GM21786 (cell line): ENCODE measurements at regions not wholly inside any gene's neighbourhood (a gene's known extent, or its start where the extent isn't known, plus 50 kb on each side); places are given as distances from the start of the nearest gene placed in this dataset.
"Not testable (repeated sequence)": the region's sequence is repeated elsewhere in the genome, so short reads cannot be mapped to it uniquely, and the experiment has no call there.

ENCODE experiments used
- ATAC-seq: cut with Tn5 transposase; IDR thresholded peaks from one replicate; pipeline ENCODE4 v1.9.1; 2021; ENCODE audit not compliant: unreplicated experiment

DNA sequence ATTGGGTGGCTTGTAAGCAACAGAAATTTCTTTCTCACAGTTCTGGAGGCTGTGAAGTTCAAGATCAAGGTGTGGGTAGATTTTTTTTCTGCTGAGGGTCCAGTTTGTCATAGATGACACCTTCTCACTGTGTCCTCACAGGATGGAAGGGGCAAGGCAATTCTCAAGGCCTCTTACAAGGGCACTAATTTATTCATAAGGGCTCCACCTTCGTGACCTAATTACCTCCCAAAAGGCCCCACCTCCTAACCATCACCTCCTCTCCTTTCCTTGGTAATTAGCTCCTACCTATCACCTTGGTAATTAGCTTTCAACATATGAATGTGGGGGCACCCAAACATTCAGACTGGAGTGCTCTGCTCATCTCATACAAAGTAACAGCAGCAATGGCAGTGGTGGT lies 92.3 kb upstream of the CD44 start:
- ATAC-seq = no peak

DNA sequence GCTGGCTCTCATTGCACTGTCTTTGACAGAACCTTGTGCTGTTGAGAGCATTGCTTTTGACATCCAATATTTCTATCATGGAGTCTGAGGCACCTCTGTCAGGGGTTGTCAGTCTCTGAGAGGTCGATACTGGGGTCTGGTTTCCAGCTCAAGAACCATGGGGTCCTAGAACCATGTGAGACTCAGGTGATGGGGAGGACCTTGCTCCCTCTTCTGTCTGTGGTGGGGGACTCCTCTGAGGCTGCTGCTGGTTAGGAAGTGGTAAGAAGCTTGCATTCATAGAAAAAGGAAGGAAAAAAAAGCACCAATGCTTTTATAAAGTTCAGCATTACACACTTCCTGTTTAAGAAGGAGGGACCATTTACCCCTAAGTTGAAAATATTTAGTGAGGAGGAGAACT lies 91.8 kb upstream of the CD44 start:
- ATAC-seq = no peak

DNA sequence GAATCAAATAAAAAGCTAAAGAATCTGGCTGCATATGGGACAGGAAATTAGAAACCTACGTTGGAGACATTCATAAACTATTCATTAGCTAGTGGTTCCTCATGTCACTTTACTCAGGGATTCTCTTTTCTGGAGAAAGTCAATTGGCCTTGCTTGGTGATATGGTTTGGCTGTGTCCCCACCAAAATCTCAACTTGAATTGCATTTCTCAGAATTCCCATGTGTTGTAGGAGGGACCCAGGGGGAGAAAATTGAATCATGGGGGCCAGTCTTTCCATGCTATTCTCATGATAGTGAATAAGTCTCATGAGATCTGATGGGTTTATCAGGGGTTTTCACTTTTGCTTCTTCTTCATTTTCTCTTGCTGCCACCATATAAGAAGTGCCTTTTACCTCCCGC lies 91.2 kb upstream of the CD44 start:
- no peak for ATAC-seq

DNA sequence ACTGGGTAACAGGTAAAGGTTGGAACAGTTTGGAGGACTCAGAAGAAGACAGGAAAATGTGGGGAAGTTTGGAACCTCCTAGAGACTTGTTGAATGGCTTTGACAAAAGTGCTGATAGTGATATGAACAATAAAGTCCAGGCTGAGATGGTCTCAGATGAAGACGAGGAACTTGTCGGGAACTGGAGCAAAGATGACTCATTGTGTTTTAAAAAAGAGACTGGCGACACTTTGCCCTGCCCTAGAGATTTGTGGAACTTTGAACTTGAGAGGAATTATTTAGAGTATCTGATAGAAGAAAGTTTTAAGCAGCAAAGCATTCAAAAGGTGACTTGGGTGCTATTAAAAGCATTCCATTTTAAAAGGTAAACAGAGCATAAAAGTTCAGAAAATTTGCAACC lies 90.6 kb upstream of the CD44 start:
- ATAC-seq = not testable (repeated sequence)

DNA sequence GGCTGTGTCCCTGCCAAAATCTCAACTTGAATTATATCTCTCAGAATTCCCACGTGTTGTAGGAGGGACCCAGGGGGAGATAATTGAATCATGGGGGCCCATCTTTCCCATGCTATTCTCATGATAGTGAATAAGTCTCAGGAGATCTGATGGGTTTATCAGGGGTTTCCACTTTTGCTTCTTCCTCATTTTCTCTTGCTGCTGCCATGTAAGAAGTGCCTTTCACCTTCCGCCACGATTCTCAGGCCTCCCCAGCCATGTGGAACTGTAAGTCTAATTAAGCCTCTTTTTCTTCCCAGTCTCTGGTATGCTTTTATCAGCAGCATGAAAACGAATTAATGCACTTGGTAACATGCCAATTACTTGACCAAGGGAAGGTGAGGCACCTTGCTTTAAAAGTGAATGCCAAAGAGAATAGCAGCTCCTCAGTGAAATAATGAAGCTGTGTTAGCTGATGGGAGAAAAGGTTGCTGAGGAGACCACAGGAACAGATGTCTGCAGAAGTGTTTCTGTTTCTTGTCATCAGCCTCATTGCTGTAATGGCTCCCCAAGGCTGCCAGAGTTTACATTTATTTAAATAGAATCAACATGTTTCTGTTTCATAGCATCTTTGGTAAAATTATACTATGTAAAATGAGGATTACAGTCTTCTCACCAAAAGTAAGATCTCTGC lies 89.0 kb upstream of the CD44 start:
- peak; percentile 52 for ATAC-seq

DNA sequence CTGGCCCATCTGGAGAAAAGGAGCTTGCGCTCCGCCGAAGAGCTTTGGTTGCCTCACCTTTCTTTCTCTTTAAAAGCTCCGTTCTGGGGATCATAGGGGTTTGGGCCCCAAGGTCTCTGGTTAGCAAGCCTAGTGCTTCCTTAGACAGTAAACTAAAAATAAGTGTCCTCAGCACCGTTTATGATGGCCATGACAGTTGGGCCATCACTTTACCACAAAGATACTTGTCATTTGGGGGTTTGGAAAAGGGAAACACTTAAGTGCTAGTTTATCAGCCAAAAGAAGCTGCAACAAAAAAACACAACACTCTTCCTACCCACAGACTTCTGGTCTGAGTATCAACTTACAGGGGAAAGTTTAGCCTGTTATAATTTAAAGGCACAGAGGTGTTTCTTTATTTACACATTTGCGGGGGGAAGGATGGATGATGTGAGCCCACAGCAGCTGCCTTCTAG lies 88.4 kb upstream of the CD44 start:
- ATAC-seq = peak; percentile 26

DNA sequence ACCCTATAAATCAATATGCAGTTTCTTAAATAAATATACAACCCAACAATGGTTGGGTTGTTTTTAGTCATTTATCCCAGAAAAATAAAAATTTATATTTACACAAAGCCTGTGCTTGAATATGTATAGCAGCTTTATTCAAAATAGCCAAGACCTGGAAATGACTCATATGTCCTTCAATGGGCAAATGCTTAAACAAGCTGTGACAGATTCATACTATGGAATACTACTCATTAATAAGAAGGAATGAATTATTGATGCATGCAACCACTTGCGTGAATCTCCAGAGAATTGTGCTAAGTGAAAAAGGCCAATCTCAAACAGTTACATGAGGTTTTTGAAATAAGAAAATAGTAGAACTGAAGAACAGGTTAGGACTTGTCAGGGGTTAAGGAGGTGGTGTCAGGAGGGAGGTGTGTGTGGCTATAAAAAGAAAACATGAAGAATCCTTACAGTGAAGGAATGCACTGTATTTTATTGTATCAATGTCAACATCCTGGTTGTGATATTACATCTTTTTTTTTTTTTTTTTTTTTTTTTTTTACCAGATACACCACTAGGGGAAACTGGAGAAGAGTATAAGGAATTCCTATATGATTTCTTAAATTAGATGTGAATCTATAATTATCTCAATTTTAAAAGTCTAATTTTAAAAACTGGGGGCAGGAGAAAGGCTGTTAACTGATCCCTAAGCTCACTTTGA lies 82.4 kb upstream of the CD44 start:
- no peak for ATAC-seq

DNA sequence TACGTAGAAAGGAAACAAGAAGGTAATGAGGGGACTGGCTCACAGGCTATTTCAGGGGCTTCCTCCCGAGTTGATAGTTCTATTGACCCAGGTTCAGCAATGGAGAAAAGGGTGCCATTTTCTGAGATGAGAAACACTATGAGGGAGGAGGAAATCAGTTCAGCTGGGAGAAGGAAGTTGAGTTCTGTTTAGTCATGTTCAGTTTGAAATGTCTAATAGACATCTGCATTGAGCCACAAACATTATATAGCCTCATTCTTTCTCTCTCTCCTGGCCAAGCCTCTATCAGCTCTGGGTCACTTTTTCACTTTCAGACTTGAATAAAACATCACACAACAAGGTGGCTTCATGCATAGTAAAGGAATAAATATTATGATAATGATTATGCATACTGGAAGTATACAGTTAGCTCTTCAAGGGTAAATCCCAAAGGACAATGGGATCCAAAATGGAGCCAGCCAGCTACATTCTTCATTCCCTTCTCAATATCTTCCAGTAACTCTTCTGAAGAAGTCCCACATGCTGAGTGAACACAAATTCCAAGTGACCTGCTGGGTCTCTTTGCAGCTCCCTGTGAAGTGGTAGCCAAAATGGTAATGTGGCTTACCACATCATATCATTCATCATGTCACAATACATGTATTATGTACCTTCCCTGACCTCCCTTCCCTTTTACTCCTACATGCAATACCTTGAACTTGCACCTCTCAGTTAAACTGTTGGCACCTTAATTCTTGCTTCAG lies 80.9 kb upstream of the CD44 start:
- no peak for ATAC-seq

DNA sequence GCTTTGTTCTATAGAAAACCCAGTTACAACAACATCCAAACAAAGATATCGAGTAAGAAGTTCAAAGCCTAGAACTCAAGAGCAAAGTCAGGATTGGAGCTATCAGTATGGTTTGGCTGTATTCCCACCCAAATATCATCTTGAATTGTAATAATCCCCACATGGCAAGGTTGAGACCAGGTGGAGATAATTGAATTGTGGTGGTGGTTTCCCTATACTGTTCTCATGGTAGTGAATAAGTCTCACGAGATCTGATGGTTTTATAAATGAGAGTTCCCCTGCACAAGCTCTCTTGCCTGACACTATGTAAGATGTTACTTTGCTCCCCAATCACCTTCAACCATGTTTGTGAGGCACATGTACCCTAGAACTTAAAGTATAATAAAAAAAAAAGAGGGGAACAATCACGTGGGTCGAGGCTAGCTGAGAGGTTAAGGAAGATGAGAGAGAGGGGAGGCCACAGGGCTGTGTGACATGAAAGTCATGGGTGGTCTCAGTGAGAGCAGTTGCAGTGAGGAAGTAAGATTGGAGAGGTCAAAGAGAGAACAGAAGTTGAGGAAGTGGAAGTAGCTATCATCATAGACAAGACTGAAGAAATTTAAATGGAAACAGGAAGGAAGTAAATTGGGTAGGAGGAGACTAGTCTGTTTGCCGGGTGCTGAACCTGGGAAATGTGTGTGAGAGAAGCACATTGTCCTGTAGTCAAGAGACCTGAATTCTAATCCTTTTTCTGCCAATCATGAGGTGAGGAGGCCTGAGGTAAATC lies 80.1 kb upstream of the CD44 start:
- no peak for ATAC-seq

DNA sequence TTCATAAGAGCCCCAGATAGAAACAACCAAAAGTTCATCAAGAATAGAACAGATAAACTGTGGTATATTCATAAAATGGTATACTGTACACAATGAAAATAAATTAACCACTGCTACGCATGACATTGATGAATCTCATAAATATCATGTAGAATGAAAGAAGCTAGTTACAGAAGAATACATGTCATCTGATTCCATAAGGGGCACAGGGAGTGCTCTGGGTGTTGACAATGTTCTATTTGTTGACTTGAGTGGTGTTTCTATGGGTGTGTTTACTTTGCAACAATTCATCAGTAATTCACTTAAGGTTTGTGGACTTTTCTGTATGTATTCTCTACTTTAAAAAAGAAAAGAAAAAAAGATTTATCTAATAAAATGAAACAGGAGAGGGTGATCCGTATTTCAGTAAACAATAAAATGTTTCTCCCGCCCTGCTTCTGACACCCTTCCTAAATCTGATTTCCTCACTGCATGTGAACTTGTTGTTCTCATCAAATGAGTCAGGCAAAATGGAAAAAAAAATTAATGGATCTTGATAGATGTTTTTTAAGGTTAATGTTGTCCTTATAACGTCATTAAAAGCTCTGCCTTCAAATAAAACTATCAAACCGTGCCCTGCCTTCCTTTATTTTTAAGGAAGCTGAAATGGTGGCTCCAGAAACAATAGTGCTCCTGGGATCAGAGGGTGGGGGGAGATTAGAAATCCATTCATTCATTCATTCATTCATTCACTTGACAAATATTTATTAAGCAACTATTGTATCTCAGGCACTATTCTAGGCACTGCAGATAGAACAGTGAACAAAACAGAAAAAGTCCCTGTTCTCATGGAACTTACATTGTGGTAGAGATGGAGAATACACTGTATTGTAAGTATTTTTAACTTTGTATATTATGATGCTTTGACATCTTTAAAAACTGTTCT lies 77.2 kb upstream of the CD44 start:
- no peak for ATAC-seq

DNA sequence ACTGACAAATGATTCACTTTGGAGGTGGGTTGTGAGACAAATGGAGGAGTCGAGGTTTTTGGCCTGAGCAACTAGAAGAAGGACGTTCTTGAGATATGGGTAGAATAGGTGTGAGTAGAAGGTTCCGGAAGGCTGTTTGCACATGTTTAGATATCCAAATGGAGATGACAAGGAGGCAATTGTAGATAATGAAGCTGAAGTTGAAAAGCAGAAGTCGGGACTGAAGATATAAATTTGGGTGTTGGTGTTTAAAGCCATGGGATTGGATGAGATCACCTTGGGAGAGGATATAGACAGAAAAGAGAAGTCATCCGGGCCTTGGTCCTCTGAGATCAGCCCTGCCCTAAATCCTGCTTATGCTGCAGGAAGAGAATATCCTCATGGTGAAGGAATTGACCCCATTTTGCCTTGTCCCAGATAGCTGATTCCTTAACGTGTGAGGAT lies 75.5 kb upstream of the CD44 start:
- ATAC-seq = no peak

DNA sequence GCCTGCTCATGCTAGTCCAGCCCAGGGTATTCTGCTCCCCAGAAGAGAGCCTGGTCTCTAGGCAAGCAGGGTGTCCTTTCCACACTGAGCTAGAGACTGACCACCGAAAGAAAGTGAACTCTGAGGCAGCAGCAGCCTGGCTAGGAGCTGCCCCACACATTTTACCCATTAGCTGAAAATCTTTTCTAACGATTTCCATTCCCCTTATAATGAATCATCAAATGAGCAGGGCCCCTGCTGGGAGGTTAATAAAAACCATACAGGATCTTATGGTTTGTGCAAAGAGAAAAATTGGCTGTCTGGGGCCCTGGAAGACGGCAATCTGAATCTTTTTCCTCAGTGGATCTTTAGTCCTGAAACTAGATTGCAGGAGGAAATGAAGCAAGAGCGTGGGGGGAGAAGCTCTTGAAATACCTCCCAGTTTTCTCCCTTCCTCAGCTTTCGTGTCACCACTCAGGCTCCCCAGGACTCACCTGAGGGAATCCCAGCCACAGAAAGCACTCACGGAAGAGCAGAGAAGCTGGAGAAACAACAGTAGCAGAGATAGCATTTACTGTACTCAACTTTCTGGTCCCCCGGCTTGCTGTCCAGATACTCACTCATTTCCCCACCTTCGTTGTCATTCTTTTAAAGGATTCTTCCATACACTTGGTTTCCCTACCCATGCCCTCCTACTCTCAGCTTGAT lies 74.7 kb upstream of the CD44 start:
- no peak for ATAC-seq

DNA sequence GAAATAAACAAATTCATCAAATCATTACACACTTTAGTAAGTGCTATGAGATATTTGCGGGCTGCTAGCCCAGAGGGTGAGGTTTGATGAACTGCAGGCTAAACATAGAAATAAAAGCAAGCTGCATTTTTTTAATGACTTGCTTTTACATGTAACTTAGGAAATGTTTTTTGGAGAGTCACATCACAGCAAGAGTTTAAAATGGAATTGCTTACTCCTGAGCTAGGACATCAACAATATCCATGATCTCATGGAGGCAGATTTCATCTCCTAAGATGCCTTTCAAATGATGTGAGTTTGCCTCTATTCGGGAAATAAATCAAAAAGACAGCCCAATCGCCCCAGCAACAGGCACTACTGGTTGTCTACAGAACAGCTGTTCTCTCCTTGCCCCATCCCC lies 73.4 kb upstream of the CD44 start:
- ATAC-seq = no peak

DNA sequence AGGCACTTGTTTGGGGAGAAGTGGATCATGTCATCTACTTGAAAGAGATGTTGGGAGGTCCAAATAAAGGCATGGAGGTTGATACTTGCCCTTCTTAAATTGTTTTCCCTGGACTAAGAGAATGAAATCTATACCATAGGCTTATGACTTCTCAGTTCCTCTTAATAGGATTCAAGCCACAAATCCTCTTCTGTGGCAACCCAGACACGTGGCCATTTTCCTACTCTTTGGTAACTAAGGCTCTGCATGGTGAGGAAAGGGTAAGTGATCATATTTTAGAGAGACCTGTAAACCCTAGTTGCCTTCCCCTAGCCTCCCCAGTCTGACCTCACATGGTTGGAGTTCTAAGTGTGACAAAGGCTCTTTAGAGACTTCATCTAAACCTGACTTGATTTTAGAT lies 72.9 kb upstream of the CD44 start:
- no peak for ATAC-seq

DNA sequence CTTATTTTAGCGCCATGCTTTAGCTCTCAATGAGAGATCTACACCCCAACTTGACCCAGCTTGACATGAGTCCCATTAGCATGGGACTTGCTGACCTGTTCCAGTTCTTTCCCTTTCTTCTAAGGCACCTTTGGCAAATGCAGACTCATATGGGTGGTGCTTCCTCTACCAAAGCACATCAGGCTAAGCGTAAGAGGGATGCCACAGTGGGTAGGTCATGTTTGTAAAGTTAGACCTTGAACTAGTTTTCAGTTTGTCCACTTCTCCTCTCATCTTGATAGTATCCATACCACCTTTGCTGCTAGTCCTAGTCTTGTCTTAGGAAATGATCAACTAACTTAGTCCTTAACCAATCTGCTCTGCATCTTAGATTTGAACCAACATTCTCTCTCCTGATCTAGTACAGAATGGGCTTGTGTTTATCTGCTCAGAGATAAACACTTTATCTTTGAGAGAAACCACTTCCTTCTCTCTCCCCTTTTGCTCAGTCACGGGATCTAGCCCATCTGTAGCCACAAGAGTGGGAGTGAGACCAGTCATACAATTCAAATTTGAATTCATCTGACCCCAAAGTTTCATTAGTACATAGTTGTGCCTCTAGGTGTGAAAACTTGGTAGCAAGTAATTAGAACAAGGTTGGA lies 72.1 kb upstream of the CD44 start:
- no peak for ATAC-seq

DNA sequence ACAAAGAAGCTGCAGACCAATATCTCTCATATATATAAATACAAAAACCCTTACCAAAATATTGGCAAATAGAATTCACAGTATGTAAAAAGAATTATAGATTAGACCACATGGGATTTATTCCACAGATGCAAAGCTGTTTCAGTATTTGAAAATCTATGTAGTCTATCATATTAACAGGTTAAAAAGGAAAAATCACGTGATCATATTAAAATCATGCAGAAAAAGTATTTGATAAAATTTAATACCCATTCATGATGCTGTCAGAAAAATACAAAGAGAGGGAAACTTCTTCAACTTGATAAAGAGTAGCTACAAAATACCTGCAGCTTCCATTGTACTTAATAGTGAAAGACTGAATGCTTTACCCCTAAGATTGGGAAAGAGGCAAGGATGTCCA lies 67.2 kb upstream of the CD44 start:
- ATAC-seq = no peak

DNA sequence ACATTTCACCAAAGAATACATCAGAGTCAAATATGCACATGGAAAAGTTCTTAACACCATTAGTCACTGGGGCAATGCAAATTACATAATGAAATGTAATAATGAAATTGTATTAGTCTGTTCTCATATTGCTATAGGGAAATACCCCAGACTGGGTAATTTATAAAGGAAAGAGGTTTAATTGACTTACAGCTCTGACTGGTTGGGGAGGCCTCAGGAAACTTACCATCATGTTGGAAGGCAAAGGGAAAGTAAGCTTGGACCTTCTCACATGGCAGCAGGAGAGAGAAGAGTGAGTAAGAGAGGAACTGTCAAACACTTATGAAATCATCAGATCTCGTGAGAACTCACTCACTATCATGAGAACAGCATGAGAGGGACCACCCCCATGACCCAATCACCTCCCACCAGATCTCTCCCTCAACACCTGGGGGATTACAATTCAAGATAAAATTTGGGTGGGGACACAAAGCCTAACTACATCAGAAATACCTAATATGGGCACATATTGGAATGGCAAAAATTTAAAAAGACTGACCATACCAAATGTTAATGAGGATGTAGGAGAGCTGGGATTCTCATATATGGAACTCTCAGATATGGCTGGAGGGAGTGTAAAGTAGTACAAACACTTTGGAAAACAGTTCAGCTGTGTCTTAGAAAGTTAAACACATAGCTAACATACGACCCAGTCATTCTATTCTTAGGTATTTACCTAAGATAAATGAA lies 65.1 kb upstream of the CD44 start:
- no peak for ATAC-seq
